Hepatocyte (in vitro differentiated cells): ENCODE measurements at regions not wholly inside any gene's neighbourhood (a gene's known extent, or its start where the extent isn't known, plus 50 kb on each side); places are given as distances from the start of the nearest gene placed in this dataset.

ENCODE experiments used
- DNase-seq: peaks from one replicate; pipeline ENCODE4 v3.0.0-alpha.2; 2016; ENCODE audit warnings: low spot score
- H2AFZ ChIP-seq: fragments of 200-600 bp; sonication (generic); 2 replicates; pipeline ENCODE4 v1.6.0; 2016; ENCODE audit warnings: antibody characterized with exemption, mild to moderate bottlenecking
- H3K27ac ChIP-seq: fragments of 200-600 bp; sonication (generic); 2 replicates; pipeline ENCODE4 v1.5.1; 2016; ENCODE audit warnings: mild to moderate bottlenecking
- H3K27me3 ChIP-seq: fragments of 200-600 bp; sonication (generic); 2 replicates; pipeline ENCODE4 v1.6.1; 2016
- H3K36me3 ChIP-seq: fragments of 200-600 bp; sonication (generic); replicated peaks from 2 replicates; pipeline ENCODE4 v1.5.1; 2016; ENCODE audit warnings: low read depth; ENCODE audit not compliant: insufficient read depth
- H3K4me1 ChIP-seq: fragments of 200-600 bp; sonication (generic); 2 replicates; pipeline ENCODE4 v1.5.1; 2016; ENCODE audit warnings: mild to moderate bottlenecking, moderate library complexity; ENCODE audit not compliant: insufficient read depth
- H3K4me2 ChIP-seq: fragments of 200-600 bp; sonication (generic); 2 replicates; pipeline ENCODE4 v1.6.0; 2016
- H3K4me3 ChIP-seq: fragments of 200-600 bp; sonication (generic); 2 replicates; pipeline ENCODE4 v1.5.1; 2016; ENCODE audit warnings: mild to moderate bottlenecking
- H3K79me2 ChIP-seq: fragments of 200-600 bp; sonication (generic); 2 replicates; pipeline ENCODE4 v1.6.0; 2017; ENCODE audit warnings: mild to moderate bottlenecking
- H3K9me2 ChIP-seq: fragments of 200-600 bp; sonication (generic); replicated peaks from 2 replicates; pipeline ENCODE4 v1.6.0; 2017; ENCODE audit warnings: mild to moderate bottlenecking; ENCODE audit not compliant: insufficient read depth
- H3K9me3 ChIP-seq: fragments of 200-600 bp; sonication (generic); 2 replicates; pipeline ENCODE4 v1.5.1; 2016; ENCODE audit warnings: low read depth, mild to moderate bottlenecking
- H4K20me1 ChIP-seq: fragments of 200-600 bp; sonication (generic); 2 replicates; pipeline ENCODE4 v1.6.0; 2016; ENCODE audit warnings: mild to moderate bottlenecking; ENCODE audit not compliant: insufficient read depth, poor library complexity, severe bottlenecking
- CTCF ChIP-seq: fragments of 200-600 bp; sonication (generic); IDR thresholded peaks from 2 replicates; pipeline ENCODE4 v1.5.1; 2016; ENCODE audit warnings: antibody characterized with exemption, mild to moderate bottlenecking; ENCODE audit not compliant: poor library complexity
- EZH2 ChIP-seq: fragments of 200-600 bp; sonication (generic); IDR thresholded peaks from 2 replicates; pipeline ENCODE4 v1.6.1; 2016; ENCODE audit warnings: antibody characterized with exemption, mild to moderate bottlenecking, borderline replicate concordance
- EZH2phosphoT487 ChIP-seq: fragments of 200-600 bp; sonication (generic); IDR thresholded peaks from one replicate; pipeline ENCODE4 v1.6.1; 2018; ENCODE audit warnings: antibody characterized with exemption, mild to moderate bottlenecking, low read depth, moderate library complexity; ENCODE audit not compliant: unreplicated experiment, severe bottlenecking
- WGBS: methylation state at CpG from one replicate; pipeline ENCODE4 v1.1.6; 2016; ENCODE audit warnings: low lambda C conversion rate; ENCODE audit errors: missing lambda C conversion rate; 5-methylcytosine and 5-hydroxymethylcytosine counted together

GRCh38 chr3:117977504-117978228 lies 1057.0 kb downstream of the IGSF11 start:
- Histone ChIP-seq H3K36me3 (no peaks in the 10 kb centered on the region), H3K27ac (no peak overlapping the region), H3K79me2 (no peaks in the 10 kb centered on the region), H4K20me1 (no peaks in the 10 kb centered on the region), H3K9me3 (no peaks in the 10 kb centered on the region), H3K4me3 (no peak overlapping the region), H3K4me2 (no peak overlapping the region), H3K27me3 (no peaks in the 10 kb centered on the region), H2AFZ (no peak overlapping the region), H3K4me1 (no peaks in the 10 kb centered on the region), H3K9me2 (no peaks in the 10 kb centered on the region)
- 55% methylated on average over 3 of the region's 3 CpGs for WGBS
- DNase-seq: no peak
- TF ChIP-seq EZH2: no peak
- no peak for TF ChIP-seq EZH2phosphoT487
- TF ChIP-seq CTCF: no peak

- WGBS: 95% methylated on average over 4 of the region's 4 CpGs
- no peak overlapping the region for H3K4me3 ChIP-seq
Measured at GRCh38 chr3:117979466-117979865, 1055.2 kb downstream of the IGSF11 start.

GRCh38 chr3:117987256-117987655 lies 1047.4 kb downstream of the IGSF11 start:
- no peaks in the 10 kb centered on the region for H3K9me3 ChIP-seq
- no peak for TF ChIP-seq CTCF
- TF ChIP-seq EZH2: no peak
- TF ChIP-seq EZH2phosphoT487: no peak
- WGBS: 76% methylated on average over 4 of the region's 4 CpGs
- H3K27me3 ChIP-seq: no peaks in the 10 kb centered on the region
- no peaks in the 10 kb centered on the region for H3K36me3 ChIP-seq
- H3K4me1 ChIP-seq: no peaks in the 10 kb centered on the region
- no peak overlapping the region for H3K4me2 ChIP-seq
- DNase-seq: no peak
- no peaks in the 10 kb centered on the region for H4K20me1 ChIP-seq
- no peaks in the 10 kb centered on the region for H3K79me2 ChIP-seq
- H3K4me3 ChIP-seq: no peak overlapping the region
- no peaks in the 10 kb centered on the region for H3K9me2 ChIP-seq
- no peak overlapping the region for H2AFZ ChIP-seq
- H3K27ac ChIP-seq: no peak overlapping the region

More at GRCh38 chr3:117979466-117979865, 1055.2 kb downstream of the IGSF11 start:
- Histone ChIP-seq H3K79me2 (no peaks in the 10 kb centered on the region), H3K9me2 (no peaks in the 10 kb centered on the region), H3K4me1 (no peaks in the 10 kb centered on the region), H3K27ac (no peak overlapping the region), H4K20me1 (no peaks in the 10 kb centered on the region), H3K36me3 (no peaks in the 10 kb centered on the region), H3K4me2 (no peak overlapping the region), H3K9me3 (no peaks in the 10 kb centered on the region), H3K27me3 (no peaks in the 10 kb centered on the region), H2AFZ (no peak overlapping the region)
- no peak for DNase-seq
- TF ChIP-seq EZH2phosphoT487: no peak
- no peak for TF ChIP-seq CTCF
- no peak for TF ChIP-seq EZH2
